Stomach smooth muscle (tissue), 2 donors: ENCODE measurements at regions not wholly inside any gene's neighbourhood (a gene's known extent, or its start where the extent isn't known, plus 50 kb on each side); places are given as distances from the start of the nearest gene placed in this dataset.
"Not testable (repeated sequence)": the region's sequence is repeated elsewhere in the genome, so short reads cannot be mapped to it uniquely, and the experiment has no call there.

Experiments used
- H3K27ac ChIP-seq: one replicate; pipeline ENCODE4 v1.7.0; 2013; ENCODE audit warnings: mild to moderate bottlenecking, low read length, inconsistent platforms
- H3K27me3 ChIP-seq, 2 donors: one replicate each; pipeline ENCODE4 v1.7.0; 2013; ENCODE audit warnings: low read length in 2 of 2; ENCODE audit not compliant: insufficient read depth in 2 of 2, control insufficient read depth in 1 of 2
- H3K36me3 ChIP-seq, 2 donors: one replicate each; pipeline ENCODE4 v1.7.0; 2013; ENCODE audit warnings: low read length in 2 of 2; ENCODE audit not compliant: control insufficient read depth in 2 of 2, insufficient read depth in 2 of 2
- H3K4me1 ChIP-seq: one replicate; pipeline ENCODE4 v1.7.0; 2013; ENCODE audit warnings: low read length; ENCODE audit not compliant: control insufficient read depth, insufficient read depth
- H3K4me3 ChIP-seq, 2 donors: one replicate each; pipeline ENCODE4 v1.7.0; 2013; ENCODE audit warnings: low read length in 2 of 2
- H3K9ac ChIP-seq, 2 donors: one replicate each; pipeline ENCODE4 v1.7.0; 2013; ENCODE audit warnings: low read length in 2 of 2, mild to moderate bottlenecking in 1 of 2
- H3K9me3 ChIP-seq, 2 donors: one replicate each; pipeline ENCODE4 v1.7.0; 2013; ENCODE audit warnings: low read length in 2 of 2; ENCODE audit not compliant: control insufficient read depth in 2 of 2
- donor health status: healthy.
- donor health status: Pancreatic carcinoma.

DNA sequence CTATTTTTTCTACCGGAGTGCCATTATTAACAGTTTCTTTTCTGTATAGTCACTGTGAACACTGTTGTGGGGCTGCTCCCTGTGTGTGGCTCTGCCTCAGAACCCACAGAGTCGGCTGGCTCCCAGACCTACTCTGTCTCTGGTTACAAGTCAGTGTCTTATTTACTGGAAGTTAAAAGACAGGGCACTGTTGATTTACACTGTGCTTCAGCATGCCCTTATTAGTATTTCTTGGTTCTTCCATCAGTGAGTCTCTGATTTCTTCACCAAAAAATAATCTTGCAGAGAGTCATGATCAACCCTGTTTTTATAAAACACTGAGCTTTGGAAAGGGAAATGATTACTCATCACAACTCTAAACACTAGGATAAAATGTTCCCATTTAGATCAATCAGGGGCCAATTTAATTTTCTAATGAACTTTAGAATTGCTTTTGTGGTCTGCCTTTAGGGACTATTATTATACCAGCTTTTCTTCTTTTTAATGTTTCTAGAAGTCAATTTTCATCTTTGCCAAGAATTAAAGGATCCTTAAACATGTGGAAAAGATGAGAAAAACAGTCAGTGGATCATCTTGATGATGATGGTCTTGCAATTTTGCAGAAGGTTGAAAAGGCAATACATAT, 92.6 kb downstream of the UTRN start:
- H3K9ac ChIP-seq, result no peak overlapping the region
- no peaks in the 10 kb centered on the region for H3K9me3 ChIP-seq
- H3K27me3 ChIP-seq, result no peaks in the 10 kb centered on the region
- H3K4me1 ChIP-seq, result peaks cover 6% of the 10 kb centered on the region
- H3K36me3 ChIP-seq, result no peaks in the 10 kb centered on the region
- H3K4me3 ChIP-seq, result no peak overlapping the region
- no peak overlapping the region for H3K27ac ChIP-seq

DNA sequence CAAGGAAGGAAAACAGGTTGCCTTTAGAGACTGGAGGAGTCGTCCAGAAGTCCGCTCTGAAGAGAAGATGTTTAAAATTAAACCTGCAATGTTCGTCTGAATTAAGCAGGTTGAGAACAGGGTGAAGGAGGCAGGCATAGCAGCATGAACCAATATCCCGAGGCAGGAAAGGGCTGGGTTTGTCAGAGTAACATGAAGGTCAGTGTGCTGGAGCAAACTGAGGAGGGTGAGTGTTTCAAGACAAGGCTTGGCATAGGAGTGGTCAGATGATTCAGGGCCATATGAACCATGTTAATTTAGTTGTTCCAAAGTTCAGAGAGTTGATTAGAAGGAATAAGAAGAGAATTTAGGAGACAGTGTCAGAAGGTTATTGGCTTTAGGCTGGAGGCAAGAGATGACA, 93.3 kb downstream of the UTRN start:
- Histone ChIP-seq H3K4me3 (no peak overlapping the region), H3K9me3 (peaks cover 0 to 1% of the 10 kb centered on the region in 2 donors), H3K27me3 (no peaks in the 10 kb centered on the region), H3K36me3 (no peaks in the 10 kb centered on the region), H3K27ac (no peak overlapping the region), H3K9ac (no peak overlapping the region), H3K4me1 (peaks cover 6% of the 10 kb centered on the region)

DNA sequence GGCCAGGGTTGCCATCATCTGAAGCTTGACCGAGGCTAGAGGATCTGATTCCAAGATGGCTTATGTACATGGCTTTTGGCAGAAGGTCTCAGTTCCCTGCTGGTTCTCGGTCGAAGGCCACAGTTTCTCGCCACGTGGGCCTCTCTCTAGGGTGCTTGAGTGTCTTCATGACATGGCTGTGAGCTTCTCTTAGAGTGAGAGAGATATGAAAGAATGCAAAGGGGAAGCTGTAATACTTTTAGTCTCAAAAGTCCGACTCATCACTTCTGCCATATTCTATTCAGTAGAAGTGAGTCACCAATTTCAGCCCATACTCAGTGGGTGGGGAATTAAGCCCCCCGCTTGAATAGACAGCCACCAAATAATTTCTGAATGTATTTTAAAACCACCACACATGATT, 94.2 kb downstream of the UTRN start:
- H3K27ac ChIP-seq, result no peak overlapping the region
- peaks cover 0 to 2% of the 10 kb centered on the region in 2 donors for H3K9me3 ChIP-seq
- no peak overlapping the region for H3K4me3 ChIP-seq
- H3K4me1 ChIP-seq, result peaks cover 6% of the 10 kb centered on the region
- no peak overlapping the region for H3K9ac ChIP-seq
- no peaks in the 10 kb centered on the region for H3K27me3 ChIP-seq
- no peaks in the 10 kb centered on the region for H3K36me3 ChIP-seq

DNA sequence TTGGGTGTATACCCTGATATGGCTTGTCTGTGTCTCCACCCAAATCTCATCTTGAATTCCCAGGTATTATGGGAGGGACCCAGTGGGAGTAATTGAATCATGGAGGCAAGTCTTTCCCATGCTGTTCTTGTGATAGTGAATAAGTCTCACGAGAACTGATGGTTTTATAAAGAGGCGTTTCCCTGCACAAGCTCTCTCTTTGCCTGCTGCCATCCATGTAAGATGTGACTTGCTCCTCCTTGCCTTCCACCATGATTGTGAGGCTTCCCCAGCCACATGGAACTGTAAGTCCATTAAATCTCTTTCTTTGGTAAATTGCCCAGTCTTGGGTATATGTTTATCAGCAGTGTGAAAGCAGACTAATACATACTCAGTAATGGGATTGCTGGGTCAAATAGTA, 96.4 kb downstream of the UTRN start:
- H3K4me3 ChIP-seq, H3K27me3 ChIP-seq, H3K27ac ChIP-seq, H3K36me3 ChIP-seq, H3K9ac ChIP-seq, H3K9me3 ChIP-seq, H3K4me1 ChIP-seq: not testable (repeated sequence)

DNA sequence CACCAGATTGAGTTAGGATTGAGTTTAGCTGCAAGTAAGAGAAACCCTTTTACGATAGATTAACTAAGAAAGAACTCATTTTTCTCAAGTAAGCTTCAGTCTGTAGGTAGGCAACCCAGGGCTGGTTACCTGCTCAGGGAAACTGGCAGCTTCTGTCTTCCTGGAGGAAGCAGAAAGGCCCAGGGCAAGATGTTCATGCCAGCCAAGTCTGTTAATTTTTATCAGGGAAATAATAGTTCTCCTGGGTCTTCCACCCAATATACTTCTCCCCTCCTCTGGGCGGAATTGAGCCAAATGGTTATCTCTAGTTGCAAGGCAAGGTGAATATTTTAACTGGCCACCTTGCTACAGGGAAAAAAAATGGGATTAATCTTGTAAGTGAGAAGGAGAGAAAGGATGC, 98.2 kb downstream of the UTRN start:
- no peak overlapping the region for H3K9ac ChIP-seq
- H3K4me1 ChIP-seq, result no peaks in the 10 kb centered on the region
- no peak overlapping the region for H3K27ac ChIP-seq
- H3K27me3 ChIP-seq, result no peaks in the 10 kb centered on the region
- H3K36me3 ChIP-seq, result no peaks in the 10 kb centered on the region
- H3K4me3 ChIP-seq, result no peak overlapping the region
- H3K9me3 ChIP-seq, result peaks cover 0 to 2% of the 10 kb centered on the region in 2 donors

DNA sequence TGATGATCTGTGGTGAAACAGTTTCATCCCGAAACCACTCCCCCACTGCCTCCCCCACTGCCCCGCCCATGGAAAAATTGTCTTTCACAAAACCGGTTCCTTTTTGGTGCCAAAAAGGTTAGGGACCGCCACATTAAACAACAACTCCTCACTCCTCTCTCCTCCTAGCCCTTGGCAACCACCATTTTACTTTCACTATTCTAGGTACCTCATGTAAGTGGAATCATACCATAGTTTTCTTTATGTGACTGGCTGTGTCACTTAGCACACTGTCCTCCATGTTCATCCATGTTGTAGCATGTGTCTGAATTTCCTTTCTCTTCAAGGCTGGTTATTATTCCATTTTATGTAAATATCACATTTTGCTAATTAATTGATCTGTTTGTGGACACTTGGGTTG, 99.3 kb downstream of the UTRN start:
- Histone ChIP-seq H3K27me3 (no peaks in the 10 kb centered on the region), H3K9ac (no peak overlapping the region), H3K27ac (no peak overlapping the region), H3K4me1 (no peaks in the 10 kb centered on the region), H3K4me3 (no peak overlapping the region), H3K9me3 (peaks cover 0 to 2% of the 10 kb centered on the region in 2 donors), H3K36me3 (no peaks in the 10 kb centered on the region)

DNA sequence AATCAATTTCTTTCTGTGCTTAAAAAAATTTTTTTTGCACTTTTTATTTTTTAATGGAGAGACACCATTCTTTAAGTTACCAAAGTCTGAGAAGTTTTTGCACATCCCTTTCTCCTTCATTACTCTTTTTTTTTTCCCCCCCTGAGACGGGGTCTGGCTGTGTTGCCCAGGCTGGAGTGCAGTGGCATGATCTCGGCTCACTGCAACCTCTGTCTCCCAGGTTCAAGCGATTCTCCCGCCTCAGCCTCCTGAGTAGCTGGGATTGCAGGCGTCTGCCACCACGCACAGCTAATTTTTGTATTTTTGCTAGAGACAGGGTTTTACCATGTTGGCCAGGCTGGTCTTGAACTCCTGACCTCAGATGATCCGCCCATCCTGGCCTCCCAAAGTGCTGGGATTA, 104.3 kb downstream of the UTRN start:
- H3K27ac ChIP-seq, H3K4me3 ChIP-seq, H3K27me3 ChIP-seq, H3K9ac ChIP-seq, H3K36me3 ChIP-seq, H3K9me3 ChIP-seq, H3K4me1 ChIP-seq: not testable (repeated sequence)

DNA sequence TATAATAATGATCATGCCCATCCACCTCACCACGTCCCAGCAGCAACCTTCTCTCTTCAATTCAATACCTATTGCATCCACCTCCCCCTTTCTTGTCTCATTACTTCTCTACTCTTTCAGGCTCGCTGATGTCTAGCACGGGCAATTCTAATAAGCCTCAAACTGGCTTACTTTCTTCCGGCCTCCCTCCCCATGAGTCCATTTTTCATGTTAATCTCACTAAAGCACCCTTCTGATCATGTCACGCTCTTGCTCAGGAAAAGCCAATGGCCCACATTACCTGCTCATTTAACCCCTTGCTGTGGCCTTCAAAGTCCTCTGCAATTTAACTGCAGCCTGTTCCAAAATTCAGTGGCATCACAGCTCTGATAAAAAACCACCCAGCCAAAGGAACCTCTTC, 105.1 kb downstream of the UTRN start:
- no peak overlapping the region for H3K9ac ChIP-seq
- no peaks in the 10 kb centered on the region for H3K36me3 ChIP-seq
- no peak overlapping the region for H3K27ac ChIP-seq
- H3K4me3 ChIP-seq, result no peak overlapping the region
- no peaks in the 10 kb centered on the region for H3K27me3 ChIP-seq
- H3K9me3 ChIP-seq, result no peaks in the 10 kb centered on the region
- H3K4me1 ChIP-seq, result no peaks in the 10 kb centered on the region

DNA sequence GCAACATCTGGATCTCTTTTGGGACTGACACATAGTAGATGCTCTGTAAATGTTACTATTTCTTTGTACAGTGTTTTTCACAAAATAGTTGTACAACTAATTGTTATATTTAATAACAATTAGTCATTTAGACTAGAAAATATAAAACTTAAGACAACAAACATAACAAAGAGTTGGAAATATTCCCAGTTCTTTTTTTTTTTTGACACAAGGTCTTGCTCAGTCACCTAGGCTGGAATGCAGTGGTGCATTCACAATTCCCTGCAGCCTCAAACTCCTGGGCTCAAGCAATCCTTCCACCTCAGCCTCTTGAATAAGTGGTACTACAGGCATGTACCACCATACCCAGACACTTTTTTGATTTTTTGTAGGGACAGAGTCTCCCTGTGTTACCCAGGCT, 105.8 kb downstream of the UTRN start:
- H3K9me3 ChIP-seq, result no peaks in the 10 kb centered on the region
- H3K4me3 ChIP-seq, result no peak overlapping the region
- no peak overlapping the region for H3K27ac ChIP-seq
- H3K27me3 ChIP-seq, result no peaks in the 10 kb centered on the region
- H3K4me1 ChIP-seq, result no peaks in the 10 kb centered on the region
- H3K9ac ChIP-seq, result no peak overlapping the region
- no peaks in the 10 kb centered on the region for H3K36me3 ChIP-seq

DNA sequence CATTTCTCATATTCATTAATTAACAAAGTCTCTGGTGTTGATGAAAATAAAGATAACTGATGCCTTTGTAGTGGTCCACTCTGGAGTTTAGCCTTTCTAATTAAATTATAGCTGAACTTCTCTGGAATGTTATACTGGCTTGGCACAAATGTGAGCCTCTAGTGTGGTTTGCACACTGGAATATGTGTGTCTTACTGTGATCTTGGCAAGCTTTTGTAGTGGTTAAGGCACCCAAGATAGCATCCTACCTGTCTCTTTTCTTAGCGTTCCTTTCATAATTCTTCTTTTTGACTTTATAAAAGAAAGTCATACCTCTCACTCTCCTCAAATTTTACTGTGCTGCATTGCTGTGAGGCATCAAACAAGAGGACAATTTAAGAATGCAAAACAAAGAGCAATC, 107.4 kb downstream of the UTRN start:
- H3K27ac ChIP-seq, result no peak overlapping the region
- no peak overlapping the region for H3K9ac ChIP-seq
- no peaks in the 10 kb centered on the region for H3K36me3 ChIP-seq
- H3K4me3 ChIP-seq, result no peak overlapping the region
- no peaks in the 10 kb centered on the region for H3K4me1 ChIP-seq
- no peaks in the 10 kb centered on the region for H3K27me3 ChIP-seq
- no peaks in the 10 kb centered on the region for H3K9me3 ChIP-seq

DNA sequence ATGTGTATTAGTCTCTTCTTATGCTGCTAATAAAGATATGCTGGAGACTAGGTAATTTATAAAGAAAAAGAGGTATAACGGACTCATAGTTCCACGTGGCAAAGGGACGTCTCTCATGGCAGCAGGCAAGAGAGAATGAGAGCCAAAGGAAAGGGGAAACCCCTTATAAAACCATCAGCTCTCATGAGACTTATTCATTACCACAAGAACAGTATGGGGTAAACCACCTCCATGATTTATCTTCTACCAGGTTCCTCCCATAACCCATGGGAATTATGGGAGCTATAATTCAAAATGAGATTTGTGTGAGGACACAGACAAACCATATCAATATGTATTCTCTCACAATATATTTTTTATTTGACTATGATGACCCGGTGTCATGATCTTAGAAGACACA, 109.1 kb downstream of the UTRN start:
- no peak overlapping the region for H3K4me3 ChIP-seq
- no peak overlapping the region for H3K9ac ChIP-seq
- no peak overlapping the region for H3K27ac ChIP-seq
- H3K9me3 ChIP-seq, result peaks cover 2 to 6% of the 10 kb centered on the region in 2 donors
- no peaks in the 10 kb centered on the region for H3K27me3 ChIP-seq
- no peaks in the 10 kb centered on the region for H3K4me1 ChIP-seq
- H3K36me3 ChIP-seq, result peaks cover 0 to 2% of the 10 kb centered on the region in 2 donors
